Osteoblast (primary cell): ENCODE measurements at regions not wholly inside any gene's neighbourhood (a gene's known extent, or its start where the extent isn't known, plus 50 kb on each side); places are given as distances from the start of the nearest gene placed in this dataset.

Experiments
- DNase-seq: peaks from one replicate; pipeline ENCODE4 v3.0.0; 2011; ENCODE audit warnings: low spot score, mixed read lengths; ENCODE audit not compliant: insufficient read length; ENCODE audit errors: missing footprints
- H2AFZ ChIP-seq: 2 replicates; pipeline ENCODE4 v1.6.0; 2011; ENCODE audit warnings: mild to moderate bottlenecking, low read length
- H3K27ac ChIP-seq: 2 replicates; pipeline ENCODE4 v1.5.1; 2011; ENCODE audit warnings: mild to moderate bottlenecking, low read depth, low read length, moderate library complexity
- H3K27me3 ChIP-seq: 2 replicates; pipeline ENCODE4 v1.6.0; 2012; ENCODE audit warnings: mild to moderate bottlenecking, control low read depth, inconsistent platforms, low read length, moderate library complexity; ENCODE audit not compliant: insufficient read depth
- H3K36me3 ChIP-seq: 2 replicates; pipeline ENCODE4 v1.5.1; 2011; ENCODE audit warnings: mild to moderate bottlenecking, low read length, control low read depth, moderate library complexity; ENCODE audit not compliant: insufficient read depth
- H3K4me1 ChIP-seq: 2 replicates; pipeline ENCODE4 v1.5.1; 2011; ENCODE audit warnings: mild to moderate bottlenecking, low read length, control low read depth, moderate library complexity; ENCODE audit not compliant: insufficient read depth
- H3K4me2 ChIP-seq: 2 replicates; pipeline ENCODE4 v1.6.0; 2011; ENCODE audit warnings: mild to moderate bottlenecking, low read length; ENCODE audit not compliant: insufficient read depth
- H3K4me3 ChIP-seq: fragments of 200-600 bp; sonication (generic); 3 replicates; pipeline ENCODE4 v1.5.1; 2012; ENCODE audit warnings: mild to moderate bottlenecking, low read length, inconsistent platforms; ENCODE audit not compliant: insufficient read depth
- H3K79me2 ChIP-seq: 2 replicates; pipeline ENCODE4 v1.6.0; 2012; ENCODE audit warnings: mild to moderate bottlenecking, low read length, control low read depth, inconsistent platforms; ENCODE audit not compliant: insufficient read depth
- H3K9me3 ChIP-seq: 2 replicates; pipeline ENCODE4 v1.5.1; 2011; ENCODE audit warnings: low read depth, low read length, control low read depth
- H4K20me1 ChIP-seq: 2 replicates; pipeline ENCODE4 v1.6.0; 2012; ENCODE audit warnings: mild to moderate bottlenecking, low read length, control low read depth; ENCODE audit not compliant: insufficient read depth
- CTCF ChIP-seq: IDR thresholded peaks from 2 replicates; pipeline ENCODE4 v1.5.1; 2011; ENCODE audit warnings: mild to moderate bottlenecking, low read depth, low read length, moderate library complexity; ENCODE audit errors: extremely low read depth

GRCh38 chr4:137213372-137214173 lies 318.7 kb downstream of the PCDH18 start:
- Histone ChIP-seq H3K4me1 (no peaks in the 10 kb centered on the region), H3K4me2 (no peak overlapping the region), H3K9me3 (no peaks in the 10 kb centered on the region), H3K27me3 (no peaks in the 10 kb centered on the region), H3K36me3 (no peaks in the 10 kb centered on the region), H3K27ac (no peak overlapping the region), H3K4me3 (no peak overlapping the region), H2AFZ (no peak overlapping the region), H3K79me2 (no peaks in the 10 kb centered on the region), H4K20me1 (no peaks in the 10 kb centered on the region)
- DNase-seq, result no peak
- TF ChIP-seq CTCF, result no peak

- Histone ChIP-seq H3K27me3 (no peaks in the 10 kb centered on the region), H3K4me3 (no peak overlapping the region), H3K4me2 (no peak overlapping the region), H3K4me1 (no peaks in the 10 kb centered on the region), H4K20me1 (no peaks in the 10 kb centered on the region), H2AFZ (no peak overlapping the region), H3K79me2 (no peaks in the 10 kb centered on the region), H3K9me3 (no peaks in the 10 kb centered on the region), H3K36me3 (no peaks in the 10 kb centered on the region), H3K27ac (no peak overlapping the region)
- no peak for TF ChIP-seq CTCF
- no peak for DNase-seq
These were observed 319.7 kb downstream of the PCDH18 start for GRCh38 chr4:137212601-137213000.

- Histone ChIP-seq H3K4me1 (no peaks in the 10 kb centered on the region), H2AFZ (no peak overlapping the region), H3K9me3 (no peaks in the 10 kb centered on the region), H4K20me1 (no peaks in the 10 kb centered on the region), H3K4me2 (no peak overlapping the region), H3K36me3 (no peaks in the 10 kb centered on the region), H3K4me3 (no peak overlapping the region), H3K27me3 (no peaks in the 10 kb centered on the region), H3K27ac (no peak overlapping the region), H3K79me2 (no peaks in the 10 kb centered on the region)
- DNase-seq, result no peak
- TF ChIP-seq CTCF, result no peak
These were observed 323.1 kb downstream of the PCDH18 start for GRCh38 chr4:137209240-137209639.

GRCh38 chr4:137206781-137207180 lies 325.5 kb downstream of the PCDH18 start:
- no peaks in the 10 kb centered on the region for H4K20me1 ChIP-seq

More at GRCh38 chr4:137206781-137207180, 325.5 kb downstream of the PCDH18 start:
- no peak overlapping the region for H3K4me2 ChIP-seq
- no peaks in the 10 kb centered on the region for H3K4me1 ChIP-seq
- no peaks in the 10 kb centered on the region for H3K79me2 ChIP-seq
- TF ChIP-seq CTCF, result no peak
- no peak overlapping the region for H3K4me3 ChIP-seq
- no peak for DNase-seq
- H3K27me3 ChIP-seq, result no peaks in the 10 kb centered on the region
- H3K36me3 ChIP-seq, result no peaks in the 10 kb centered on the region
- H3K9me3 ChIP-seq, result no peaks in the 10 kb centered on the region
- H2AFZ ChIP-seq, result no peak overlapping the region
- no peak overlapping the region for H3K27ac ChIP-seq
